Tibial nerve (tissue), 3 donors: ENCODE measurements at regions not wholly inside any gene's neighbourhood (a gene's known extent, or its start where the extent isn't known, plus 50 kb on each side); places are given as distances from the start of the nearest gene placed in this dataset.

ENCODE experiments used
- CTCF ChIP-seq, 5 experiments: fragments of 200-600 bp in 3 of 5; fragments of 450-650 bp in 2 of 5; sonication (generic) in 3 of 5; IDR thresholded peaks; one replicate each; pipeline ENCODE4 v1.5.1; 2016 to 2019; ENCODE audit warnings: antibody characterized with exemption in 5 of 5, mild to moderate bottlenecking in 3 of 5, moderate library complexity in 2 of 5
- POLR2A ChIP-seq, 2 donors: fragments of 450-650 bp; IDR thresholded peaks; one replicate each; pipeline ENCODE4 v1.6.1; 2017; ENCODE audit warnings: antibody characterized with exemption in 2 of 2, mild to moderate bottlenecking in 2 of 2, moderate library complexity in 2 of 2

- TF ChIP-seq CTCF (IDR thresholded peaks at IDR 0.05): no peak
- TF ChIP-seq POLR2A (IDR thresholded peaks at IDR 0.05): no peak
These were observed 170.0 kb upstream of the FRMPD4 start for GRCh38 chrX:11967986-11968869.
